NCI-H524 treated with DMSO at 0.1 percent for 48 hours (cell line): ENCODE measurements at regions not wholly inside any gene's neighbourhood (a gene's known extent, or its start where the extent isn't known, plus 50 kb on each side); places are given as distances from the start of the nearest gene placed in this dataset.
"Not testable (repeated sequence)": the region's sequence is repeated elsewhere in the genome, so short reads cannot be mapped to it uniquely, and the experiment has no call there.

Experiments used
- DNase-seq: peaks from one replicate; lab custom pipeline; 2025; lab: John Stamatoyannopoulos, UW

- DNase-seq, result not testable (repeated sequence)
Observed at GRCh38 chr20:30668418-30668817, 589.0 kb upstream of the DEFB115 start.

- not testable (repeated sequence) for DNase-seq
Observed at GRCh38 chr20:30669330-30670029, 588.0 kb upstream of the DEFB115 start.

GRCh38 chr20:30671120-30671519 lies 586.3 kb upstream of the DEFB115 start:
- not testable (repeated sequence) for DNase-seq

- not testable (repeated sequence) for DNase-seq
Observed at GRCh38 chr20:30675988-30676564, 581.4 kb upstream of the DEFB115 start.

- DNase-seq, result not testable (repeated sequence)
Observed at GRCh38 chr20:30682236-30682635, 575.2 kb upstream of the DEFB115 start.

- not testable (repeated sequence) for DNase-seq
Observed at GRCh38 chr20:30712861-30713260, 544.6 kb upstream of the DEFB115 start.

- DNase-seq, result not testable (repeated sequence)
Observed at GRCh38 chr20:30719415-30720199, 537.9 kb upstream of the DEFB115 start.

- not testable (repeated sequence) for DNase-seq
Observed at GRCh38 chr20:30723511-30723910, 534.0 kb upstream of the DEFB115 start.

GRCh38 chr20:30723934-30724687 lies 533.4 kb upstream of the DEFB115 start:
- DNase-seq, result peak; percentile 3

- DNase-seq, result not testable (repeated sequence)
Observed at GRCh38 chr20:30724688-30725074, 532.8 kb upstream of the DEFB115 start.

GRCh38 chr20:30725188-30725587 lies 532.3 kb upstream of the DEFB115 start:
- DNase-seq, result not testable (repeated sequence)

- not testable (repeated sequence) for DNase-seq
Observed at GRCh38 chr20:30728271-30728885, 529.1 kb upstream of the DEFB115 start.
